Thoracic aorta (tissue), 2 donors: ENCODE measurements at regions not wholly inside any gene's neighbourhood (a gene's known extent, or its start where the extent isn't known, plus 50 kb on each side); places are given as distances from the start of the nearest gene placed in this dataset.

Source experiments
- ATAC-seq: fragments of 150-250 bp; one replicate; pipeline ENCODE4 v1.8.0; 2017; ENCODE audit warnings: low read depth; ENCODE audit not compliant: insufficient number of reproducible peaks, low FRiP score
- DNase-seq: peaks from one replicate; pipeline ENCODE4 v3.0.0-alpha.2; 2020; ENCODE audit warnings: low spot score
- H3K27ac ChIP-seq, 2 donors: fragments of 200-600 bp; sonication (generic); 1 replicate in 1 of 2; 2 replicates in 1 of 2; pipeline ENCODE4 v1.5.1; 2016; ENCODE audit warnings: mild to moderate bottlenecking in 2 of 2, moderate library complexity in 2 of 2
- H3K27me3 ChIP-seq: fragments of 200-600 bp; sonication (generic); replicated peaks from 2 replicates; pipeline ENCODE4 v1.6.0; 2016; ENCODE audit warnings: mild to moderate bottlenecking; ENCODE audit not compliant: insufficient read depth
- H3K36me3 ChIP-seq: fragments of 200-600 bp; sonication (generic); one replicate; pipeline ENCODE4 v1.5.1; 2016
- H3K4me1 ChIP-seq, 2 donors: fragments of 200-600 bp; sonication (generic); 1 replicate in 1 of 2; 2 replicates in 1 of 2; pipeline versions ENCODE4 v1.5.1 to v1.6.0; 2016; ENCODE audit warnings: low read depth in 2 of 2, mild to moderate bottlenecking in 1 of 2; ENCODE audit not compliant: control insufficient read depth in 1 of 2
- H3K4me3 ChIP-seq: fragments of 200-600 bp; sonication (generic); 2 replicates; pipeline ENCODE4 v1.5.1; 2016; ENCODE audit warnings: mild to moderate bottlenecking
- H3K9me3 ChIP-seq: fragments of 200-600 bp; sonication (generic); 2 replicates; pipeline ENCODE4 v1.5.1; 2016
- CTCF ChIP-seq: fragments of 200-600 bp; sonication (generic); IDR thresholded peaks from one replicate; pipeline ENCODE4 v1.5.1; 2019; ENCODE audit warnings: antibody characterized with exemption

- ATAC-seq (no peak), DNase-seq (no peak)
- no peaks in the 10 kb centered on the region for H3K9me3 ChIP-seq
- H3K27me3 ChIP-seq: no peaks in the 10 kb centered on the region
- H3K4me3 ChIP-seq: no peak overlapping the region
- no peaks in the 10 kb centered on the region for H3K4me1 ChIP-seq
- no peaks in the 10 kb centered on the region for H3K36me3 ChIP-seq
- H3K27ac ChIP-seq: no peak overlapping the region
- TF ChIP-seq CTCF: no peak
Measured at GRCh38 chr17:15012351-15012980, 252.7 kb downstream of the PMP22 start.

GRCh38 chr17:15009087-15009486 lies 256.0 kb downstream of the PMP22 start:
- no peaks in the 10 kb centered on the region for H3K9me3 ChIP-seq
- no peaks in the 10 kb centered on the region for H3K36me3 ChIP-seq
- no peak for TF ChIP-seq CTCF
- DNase-seq (no peak), ATAC-seq (no peak)
- no peaks in the 10 kb centered on the region for H3K4me1 ChIP-seq
- H3K27ac ChIP-seq: no peak overlapping the region
- no peak overlapping the region for H3K4me3 ChIP-seq
- no peaks in the 10 kb centered on the region for H3K27me3 ChIP-seq

- ATAC-seq (no peak), DNase-seq (no peak)
- Histone ChIP-seq H3K27me3 (no peaks in the 10 kb centered on the region), H3K27ac (no peak overlapping the region), H3K36me3 (no peaks in the 10 kb centered on the region), H3K9me3 (no peaks in the 10 kb centered on the region), H3K4me1 (no peaks in the 10 kb centered on the region), H3K4me3 (no peak overlapping the region)
- no peak for TF ChIP-seq CTCF
Measured at GRCh38 chr17:15007147-15007553, 258.0 kb downstream of the PMP22 start.

GRCh38 chr17:15006421-15007128 lies 258.6 kb downstream of the PMP22 start:
- Histone ChIP-seq H3K4me1 (no peaks in the 10 kb centered on the region), H3K4me3 (no peak overlapping the region), H3K27me3 (no peaks in the 10 kb centered on the region), H3K9me3 (no peaks in the 10 kb centered on the region), H3K27ac (no peak overlapping the region), H3K36me3 (no peaks in the 10 kb centered on the region)
- ATAC-seq: no peak
- TF ChIP-seq CTCF: no peak
- DNase-seq: no peak

GRCh38 chr17:15000661-15001060 lies 264.5 kb downstream of the PMP22 start:
- DNase-seq (no peak), ATAC-seq (no peak)
- Histone ChIP-seq H3K36me3 (no peaks in the 10 kb centered on the region), H3K4me3 (no peak overlapping the region), H3K9me3 (no peaks in the 10 kb centered on the region), H3K4me1 (no peaks in the 10 kb centered on the region), H3K27me3 (no peaks in the 10 kb centered on the region), H3K27ac (no peak overlapping the region)
- TF ChIP-seq CTCF: no peak
